Stimulated activated CD8-positive, alpha-beta memory T cell treated with anti-CD3 and anti-CD28 coated beads, Interleukin-2, amount 100 ng/mL, for 48 hours (primary cell): ENCODE measurements at regions not wholly inside any gene's neighbourhood (a gene's known extent, or its start where the extent isn't known, plus 50 kb on each side); places are given as distances from the start of the nearest gene placed in this dataset.
"Not testable (repeated sequence)": the region's sequence is repeated elsewhere in the genome, so short reads cannot be mapped to it uniquely, and the experiment has no call there.

Experiments used
- DNase-seq, 2 donors: peaks; one replicate each; pipeline ENCODE4 v3.0.0-alpha.2; 2020; ENCODE audit warnings: low read depth in 2 of 2

- no peak for DNase-seq
Measured at GRCh38 chr10:123377883-123378282, 223.7 kb downstream of the BUB3 start.

GRCh38 chr10:123378302-123378701 is 224.1 kb downstream of the BUB3 start:
- DNase-seq: no peak

- DNase-seq: no peak
Measured at GRCh38 chr10:123379156-123379555, 225.0 kb downstream of the BUB3 start.

- DNase-seq: no peak
Measured at GRCh38 chr10:123380491-123381085, 226.4 kb downstream of the BUB3 start.

- DNase-seq: no peak
Measured at GRCh38 chr10:123381224-123381623, 227.0 kb downstream of the BUB3 start.

- DNase-seq: no peak
Measured at GRCh38 chr10:123382491-123382890, 228.3 kb downstream of the BUB3 start.

- DNase-seq: no peak
Measured at GRCh38 chr10:123385508-123386080, 231.4 kb downstream of the BUB3 start.

GRCh38 chr10:123389520-123389919 is 235.3 kb downstream of the BUB3 start:
- DNase-seq: no peak

- DNase-seq: no peak
Measured at GRCh38 chr10:123390332-123390731, 236.1 kb downstream of the BUB3 start.

GRCh38 chr10:123390874-123391273 is 236.7 kb downstream of the BUB3 start:
- DNase-seq: no peak

GRCh38 chr10:123391275-123392028 is 237.2 kb downstream of the BUB3 start:
- DNase-seq: no peak

GRCh38 chr10:123392182-123392963 is 238.2 kb downstream of the BUB3 start:
- no peak for DNase-seq

GRCh38 chr10:123393170-123393569 is 239.0 kb downstream of the BUB3 start:
- no peak for DNase-seq

- no peak for DNase-seq
Measured at GRCh38 chr10:123394382-123394781, 240.2 kb downstream of the BUB3 start.

GRCh38 chr10:123395234-123395633 is 241.0 kb downstream of the BUB3 start:
- DNase-seq: not testable (repeated sequence)

- no peak for DNase-seq
Measured at GRCh38 chr10:123395906-123396305, 241.7 kb downstream of the BUB3 start.

- DNase-seq: no peak
Measured at GRCh38 chr10:123398180-123398591, 244.0 kb downstream of the BUB3 start.

GRCh38 chr10:123398756-123399155 is 244.6 kb downstream of the BUB3 start:
- DNase-seq: no peak

GRCh38 chr10:123399276-123399839 is 245.2 kb downstream of the BUB3 start:
- no peak for DNase-seq

- DNase-seq: no peak
Measured at GRCh38 chr10:123402021-123402420, 247.8 kb downstream of the BUB3 start.

- DNase-seq: no peak
Measured at GRCh38 chr10:123402656-123403055, 248.5 kb downstream of the BUB3 start.

- no peak for DNase-seq
Measured at GRCh38 chr10:123404357-123404756, 250.2 kb downstream of the BUB3 start.
